GM12878 (cell line): ENCODE measurements at regions not wholly inside any gene's neighbourhood (a gene's known extent, or its start where the extent isn't known, plus 50 kb on each side); places are given as distances from the start of the nearest gene placed in this dataset.

Experiments used
- CTCF ChIP-seq, 3 experiments: IDR thresholded peaks in 2 of 3; conservative IDR thresholded peaks in 1 of 3; 2 replicates each; pipeline ENCODE4 v1.5.1; 2011; ENCODE audit warnings: low read depth in 3 of 3, low read length in 3 of 3, mild to moderate bottlenecking in 3 of 3, control low read depth in 2 of 3, moderate library complexity in 2 of 3, inconsistent platforms in 1 of 3, mixed read lengths in 1 of 3; ENCODE audit not compliant: control insufficient read depth in 2 of 3, insufficient read depth in 1 of 3; ENCODE audit errors: extremely low read depth in 1 of 3
- POLR2A ChIP-seq: IDR thresholded peaks from 2 replicates; pipeline ENCODE4 v1.6.1; 2011; ENCODE audit warnings: low read depth, mild to moderate bottlenecking, low read length
- SPI1 ChIP-seq: IDR thresholded peaks from 2 replicates; pipeline ENCODE4 v1.6.1; 2011; ENCODE audit warnings: low read depth, mild to moderate bottlenecking, low read length, moderate library complexity, borderline replicate concordance; ENCODE audit not compliant: insufficient read depth
- TAF1 ChIP-seq: IDR thresholded peaks from 2 replicates; pipeline ENCODE4 v1.6.1; 2011; ENCODE audit warnings: mild to moderate bottlenecking, low read depth, low read length, borderline replicate concordance

DNA sequence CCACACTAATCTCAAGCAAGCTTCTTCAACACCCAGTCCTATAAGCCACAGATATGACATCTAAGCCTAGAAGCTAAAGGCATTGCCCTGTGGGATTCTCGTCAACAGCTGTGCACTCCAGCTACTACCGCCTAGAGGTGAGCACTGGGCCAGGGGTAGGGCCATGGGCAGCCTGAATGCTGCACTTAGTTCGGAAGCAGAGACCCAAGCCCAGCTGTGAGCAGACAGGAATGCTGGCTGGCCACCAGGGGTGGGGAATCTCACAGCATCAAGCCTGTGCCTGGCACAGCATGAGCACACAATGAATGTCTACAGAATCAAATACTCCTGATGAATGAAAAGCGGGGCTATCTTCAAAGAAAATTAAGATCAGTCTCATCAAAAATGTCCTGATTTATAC, 167.5 kb upstream of the UBL3 start:
- TF ChIP-seq SPI1 (no peak), CTCF (IDR thresholded peaks at IDR 0.05 in 2 of 3, conservative IDR thresholded peaks at IDR 0.05 in 1 of 3; ENCODE audit: control insufficient read depth in 2 of 3, extremely low read depth in 1 of 3, insufficient read depth in 1 of 3, low read depth in 3 of 3, low read length in 3 of 3) (no peak), TAF1 (no peak), POLR2A (no peak)
